GM23338 (cell line): ENCODE measurements at regions not wholly inside any gene's neighbourhood (a gene's known extent, or its start where the extent isn't known, plus 50 kb on each side); places are given as distances from the start of the nearest gene placed in this dataset.

Experiments used
- ATAC-seq: fragments of 200-7000 bp; cut with Tn5 transposase; 3 replicates; pipeline ENCODE4 v1.9.1; 2020
- DNase-seq: peaks from one replicate; pipeline ENCODE4 v3.0.0-alpha.2; 2015; ENCODE audit warnings: low spot score
- H2AFZ ChIP-seq: fragments of 200-600 bp; sonication (generic); 2 replicates; pipeline ENCODE4 v1.8.0; 2016; ENCODE audit warnings: antibody characterized with exemption, mild to moderate bottlenecking, moderate library complexity
- H3F3A ChIP-seq: fragments of 200-600 bp; sonication (generic); replicated peaks from 2 replicates; pipeline ENCODE4 v1.8.0; 2017; ENCODE audit warnings: antibody characterized with exemption, mixed run types, low read depth
- H3K27ac ChIP-seq: fragments of 200-600 bp; sonication (generic); 2 replicates; pipeline ENCODE4 v1.6.1; 2016; ENCODE audit warnings: low read depth
- H3K27me3 ChIP-seq: fragments of 200-600 bp; sonication (generic); 2 replicates; pipeline ENCODE4 v1.8.0; 2016; ENCODE audit warnings: mild to moderate bottlenecking, mixed run types, moderate library complexity; ENCODE audit not compliant: insufficient read depth
- H3K36me3 ChIP-seq: fragments of 200-600 bp; sonication (generic); 2 replicates; pipeline ENCODE4 v1.8.0; 2016; ENCODE audit warnings: mild to moderate bottlenecking; ENCODE audit not compliant: insufficient read depth
- H3K4me1 ChIP-seq: fragments of 200-600 bp; sonication (generic); 2 replicates; pipeline ENCODE4 v1.8.0; 2016; ENCODE audit warnings: mild to moderate bottlenecking, moderate library complexity; ENCODE audit not compliant: insufficient read depth
- H3K4me2 ChIP-seq: fragments of 200-600 bp; sonication (generic); 2 replicates; pipeline ENCODE4 v1.7.1; 2017; ENCODE audit warnings: mixed run types
- H3K4me3 ChIP-seq: fragments of 200-600 bp; sonication (generic); 2 replicates; pipeline ENCODE4 v1.6.1; 2016; ENCODE audit warnings: mixed run types
- H3K79me2 ChIP-seq: fragments of 200-600 bp; sonication (generic); replicated peaks from 2 replicates; pipeline ENCODE4 v1.8.0; 2017; ENCODE audit warnings: mild to moderate bottlenecking; ENCODE audit not compliant: insufficient read depth
- H3K9me2 ChIP-seq: fragments of 200-600 bp; sonication (generic); 2 replicates; pipeline ENCODE4 v1.8.0; 2017; ENCODE audit not compliant: insufficient read depth
- H4K20me1 ChIP-seq: fragments of 200-600 bp; sonication (generic); replicated peaks from 2 replicates; pipeline ENCODE4 v1.8.0; 2017; ENCODE audit warnings: mild to moderate bottlenecking; ENCODE audit not compliant: insufficient read depth
- H3K27ac Mint-ChIP-seq: 2 replicates; pipeline ENCODE4 v1.8.0; 2020; ENCODE audit warnings: inconsistent platforms, mild to moderate bottlenecking, moderate library complexity, mixed read lengths
- H3K27me3 Mint-ChIP-seq: 3 replicates; pipeline ENCODE4 v1.8.0; 2022; ENCODE audit warnings: low read depth, mild to moderate bottlenecking, moderate library complexity, mixed read lengths, inconsistent platforms; ENCODE audit not compliant: insufficient read depth, poor library complexity
- H3K36me3 Mint-ChIP-seq: 3 replicates; pipeline ENCODE4 v1.8.0; 2021; ENCODE audit warnings: low read depth, mild to moderate bottlenecking, inconsistent platforms, moderate library complexity, mixed read lengths
- H3K4me1 Mint-ChIP-seq: 3 replicates; pipeline ENCODE4 v1.8.0; 2020; ENCODE audit warnings: mild to moderate bottlenecking, inconsistent platforms, mixed read lengths
- H3K4me3 Mint-ChIP-seq: 3 replicates; pipeline ENCODE4 v1.8.0; 2021; ENCODE audit warnings: moderate library complexity, mild to moderate bottlenecking, inconsistent platforms, mixed read lengths
- H3K9me3 Mint-ChIP-seq: 3 replicates; pipeline ENCODE4 v1.8.0; 2020; ENCODE audit warnings: moderate library complexity, mild to moderate bottlenecking, inconsistent platforms, mixed read lengths
- CTCF ChIP-seq, 2 experiments: fragments of 200-600 bp in 1 of 2; sonication (generic) in 1 of 2; conservative IDR thresholded peaks; 2 replicates each; pipeline versions ENCODE4 v1.5.1 to v1.6.1; 2016 to 2017; ENCODE audit warnings: antibody characterized with exemption in 2 of 2, low read depth in 2 of 2, mild to moderate bottlenecking in 2 of 2, moderate library complexity in 1 of 2
- EZH2 ChIP-seq: fragments of 200-600 bp; sonication (generic); IDR thresholded peaks from one replicate; pipeline ENCODE4 v1.8.0; 2017; ENCODE audit warnings: antibody characterized with exemption, mild to moderate bottlenecking, low read depth; ENCODE audit not compliant: unreplicated experiment
- EZH2phosphoT487 ChIP-seq: fragments of 200-600 bp; sonication (generic); IDR thresholded peaks from one replicate; pipeline ENCODE4 v1.8.1; 2018; ENCODE audit warnings: antibody characterized with exemption; ENCODE audit not compliant: unreplicated experiment
- JUNB ChIP-seq: IDR thresholded peaks from one replicate; pipeline ENCODE4 v1.6.1; 2016; ENCODE audit warnings: antibody characterized with exemption; ENCODE audit not compliant: unreplicated experiment
- POLR2AphosphoS5 ChIP-seq: IDR thresholded peaks from 2 replicates; pipeline ENCODE4 v1.6.1; 2016; ENCODE audit warnings: antibody characterized with exemption, low read depth
- STAT1 ChIP-seq: IDR thresholded peaks from one replicate; pipeline ENCODE4 v1.6.1; 2016; ENCODE audit warnings: antibody characterized with exemption; ENCODE audit not compliant: unreplicated experiment
- ZNF114 ChIP-seq: fragments of 250-450 bp; sonication (Bioruptor Pico); IDR thresholded peaks from 2 replicates; pipeline ENCODE4 v1.5.0; 2020; ENCODE audit warnings: mild to moderate bottlenecking, moderate library complexity
- ZNF331 ChIP-seq: fragments of 250-450 bp; sonication (Bioruptor Pico); IDR thresholded peaks from 2 replicates; pipeline ENCODE4 v1.5.0; 2020; ENCODE audit warnings: low read depth, mild to moderate bottlenecking, moderate library complexity
- TF ChIP-seq, protein P1 (sequence below): fragments of 250-450 bp; sonication (Bioruptor Pico); IDR thresholded peaks from 2 replicates; pipeline ENCODE4 v1.5.0; 2020; ENCODE audit warnings: mild to moderate bottlenecking, moderate library complexity
- TF ChIP-seq, protein P2 (sequence below): IDR thresholded peaks from one replicate; pipeline ENCODE4 v1.6.1; 2018; ENCODE audit warnings: antibody characterized with exemption; ENCODE audit not compliant: unreplicated experiment

DNA sequence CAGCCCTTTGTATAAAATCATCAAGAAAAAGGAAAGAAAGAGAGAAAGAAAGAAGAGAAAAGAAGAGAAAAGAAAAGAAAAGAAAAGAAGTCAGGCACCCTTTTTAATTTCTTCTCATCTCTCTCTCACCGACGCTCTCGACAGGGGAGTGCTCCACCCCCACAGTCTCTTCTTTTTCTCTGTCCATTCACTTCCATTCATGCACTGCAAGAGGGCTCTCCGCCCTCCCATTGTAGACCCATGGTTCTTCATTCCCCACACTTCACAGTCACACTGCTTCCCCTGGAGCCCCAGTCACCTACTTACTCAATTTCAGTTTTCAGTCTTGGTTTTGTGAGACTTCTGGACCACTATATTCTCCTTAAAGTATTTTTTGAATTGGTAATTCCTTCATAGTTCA is 254.7 kb downstream of the SOX2 start:
- ATAC-seq (peak; percentile 89), DNase-seq (no peak)
- H3K4me1 Mint-ChIP-seq = peaks cover 10% of the 10 kb centered on the region
- no peak overlapping the region for H3K27ac ChIP-seq
- no peaks in the 10 kb centered on the region for H3K79me2 ChIP-seq
- no peaks in the 10 kb centered on the region for H3K36me3 ChIP-seq
- H3K36me3 Mint-ChIP-seq = no peaks in the 10 kb centered on the region
- H2AFZ ChIP-seq = peak overlapping the region; percentile 34; the same call in 1 of the 2 replicates
- H3K9me2 ChIP-seq = no peaks in the 10 kb centered on the region; the same call in 1 of the 2 replicates
- H3K4me2 ChIP-seq = no peak overlapping the region
- no peak overlapping the region for H3K4me3 ChIP-seq
- no peaks in the 10 kb centered on the region for H3K27me3 ChIP-seq
- peaks cover 2% of the 10 kb centered on the region for H3K27me3 Mint-ChIP-seq
- no peaks in the 10 kb centered on the region for H4K20me1 ChIP-seq
- H3K9me3 Mint-ChIP-seq = no peaks in the 10 kb centered on the region
- H3K4me1 ChIP-seq = peaks cover 6% of the 10 kb centered on the region
- H3F3A ChIP-seq = no peaks in the 10 kb centered on the region
- TF ChIP-seq ZNF114 (CRISPR knock-in tag) (no peak), STAT1 (no peak), ZNF331 (CRISPR knock-in tag) (no peak), JUNB (no peak), CTCF (conservative IDR thresholded peaks at IDR 0.05; ENCODE audit: low read depth in 2 of 2) (no peak), POLR2AphosphoS5 (no peak), EZH2 (no peak), EZH2phosphoT487 (no peak)
- TF ChIP-seq, protein P1, sequence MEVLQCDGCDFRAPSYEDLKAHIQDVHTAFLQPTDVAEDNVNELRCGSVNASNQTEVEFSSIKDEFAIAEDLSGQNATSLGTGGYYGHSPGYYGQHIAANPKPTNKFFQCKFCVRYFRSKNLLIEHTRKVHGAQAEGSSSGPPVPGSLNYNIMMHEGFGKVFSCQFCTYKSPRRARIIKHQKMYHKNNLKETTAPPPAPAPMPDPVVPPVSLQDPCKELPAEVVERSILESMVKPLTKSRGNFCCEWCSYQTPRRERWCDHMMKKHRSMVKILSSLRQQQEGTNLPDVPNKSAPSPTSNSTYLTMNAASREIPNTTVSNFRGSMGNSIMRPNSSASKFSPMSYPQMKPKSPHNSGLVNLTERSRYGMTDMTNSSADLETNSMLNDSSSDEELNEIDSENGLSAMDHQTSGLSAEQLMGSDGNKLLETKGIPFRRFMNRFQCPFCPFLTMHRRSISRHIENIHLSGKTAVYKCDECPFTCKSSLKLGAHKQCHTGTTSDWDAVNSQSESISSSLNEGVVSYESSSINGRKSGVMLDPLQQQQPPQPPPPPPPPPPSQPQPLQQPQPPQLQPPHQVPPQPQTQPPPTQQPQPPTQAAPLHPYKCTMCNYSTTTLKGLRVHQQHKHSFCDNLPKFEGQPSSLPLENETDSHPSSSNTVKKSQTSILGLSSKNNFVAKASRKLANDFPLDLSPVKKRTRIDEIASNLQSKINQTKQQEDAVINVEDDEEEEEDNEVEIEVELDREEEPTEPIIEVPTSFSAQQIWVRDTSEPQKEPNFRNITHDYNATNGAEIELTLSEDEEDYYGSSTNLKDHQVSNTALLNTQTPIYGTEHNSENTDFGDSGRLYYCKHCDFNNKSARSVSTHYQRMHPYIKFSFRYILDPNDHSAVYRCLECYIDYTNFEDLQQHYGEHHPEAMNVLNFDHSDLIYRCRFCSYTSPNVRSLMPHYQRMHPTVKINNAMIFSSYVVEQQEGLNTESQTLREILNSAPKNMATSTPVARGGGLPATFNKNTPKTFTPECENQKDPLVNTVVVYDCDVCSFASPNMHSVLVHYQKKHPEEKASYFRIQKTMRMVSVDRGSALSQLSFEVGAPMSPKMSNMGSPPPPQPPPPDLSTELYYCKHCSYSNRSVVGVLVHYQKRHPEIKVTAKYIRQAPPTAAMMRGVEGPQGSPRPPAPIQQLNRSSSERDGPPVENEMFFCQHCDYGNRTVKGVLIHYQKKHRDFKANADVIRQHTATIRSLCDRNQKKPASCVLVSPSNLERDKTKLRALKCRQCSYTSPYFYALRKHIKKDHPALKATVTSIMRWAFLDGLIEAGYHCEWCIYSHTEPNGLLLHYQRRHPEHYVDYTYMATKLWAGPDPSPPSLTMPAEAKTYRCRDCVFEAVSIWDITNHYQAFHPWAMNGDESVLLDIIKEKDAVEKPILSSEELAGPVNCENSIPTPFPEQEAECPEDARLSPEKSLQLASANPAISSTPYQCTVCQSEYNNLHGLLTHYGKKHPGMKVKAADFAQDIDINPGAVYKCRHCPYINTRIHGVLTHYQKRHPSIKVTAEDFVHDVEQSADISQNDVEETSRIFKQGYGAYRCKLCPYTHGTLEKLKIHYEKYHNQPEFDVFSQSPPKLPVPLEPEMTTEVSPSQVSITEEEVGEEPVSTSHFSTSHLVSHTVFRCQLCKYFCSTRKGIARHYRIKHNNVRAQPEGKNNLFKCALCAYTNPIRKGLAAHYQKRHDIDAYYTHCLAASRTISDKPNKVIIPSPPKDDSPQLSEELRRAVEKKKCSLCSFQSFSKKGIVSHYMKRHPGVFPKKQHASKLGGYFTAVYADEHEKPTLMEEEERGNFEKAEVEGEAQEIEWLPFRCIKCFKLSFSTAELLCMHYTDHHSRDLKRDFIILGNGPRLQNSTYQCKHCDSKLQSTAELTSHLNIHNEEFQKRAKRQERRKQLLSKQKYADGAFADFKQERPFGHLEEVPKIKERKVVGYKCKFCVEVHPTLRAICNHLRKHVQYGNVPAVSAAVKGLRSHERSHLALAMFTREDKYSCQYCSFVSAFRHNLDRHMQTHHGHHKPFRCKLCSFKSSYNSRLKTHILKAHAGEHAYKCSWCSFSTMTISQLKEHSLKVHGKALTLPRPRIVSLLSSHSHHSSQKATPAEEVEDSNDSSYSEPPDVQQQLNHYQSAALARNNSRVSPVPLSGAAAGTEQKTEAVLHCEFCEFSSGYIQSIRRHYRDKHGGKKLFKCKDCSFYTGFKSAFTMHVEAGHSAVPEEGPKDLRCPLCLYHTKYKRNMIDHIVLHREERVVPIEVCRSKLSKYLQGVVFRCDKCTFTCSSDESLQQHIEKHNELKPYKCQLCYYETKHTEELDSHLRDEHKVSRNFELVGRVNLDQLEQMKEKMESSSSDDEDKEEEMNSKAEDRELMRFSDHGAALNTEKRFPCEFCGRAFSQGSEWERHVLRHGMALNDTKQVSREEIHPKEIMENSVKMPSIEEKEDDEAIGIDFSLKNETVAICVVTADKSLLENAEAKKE = no peak
- TF ChIP-seq, protein P2, sequence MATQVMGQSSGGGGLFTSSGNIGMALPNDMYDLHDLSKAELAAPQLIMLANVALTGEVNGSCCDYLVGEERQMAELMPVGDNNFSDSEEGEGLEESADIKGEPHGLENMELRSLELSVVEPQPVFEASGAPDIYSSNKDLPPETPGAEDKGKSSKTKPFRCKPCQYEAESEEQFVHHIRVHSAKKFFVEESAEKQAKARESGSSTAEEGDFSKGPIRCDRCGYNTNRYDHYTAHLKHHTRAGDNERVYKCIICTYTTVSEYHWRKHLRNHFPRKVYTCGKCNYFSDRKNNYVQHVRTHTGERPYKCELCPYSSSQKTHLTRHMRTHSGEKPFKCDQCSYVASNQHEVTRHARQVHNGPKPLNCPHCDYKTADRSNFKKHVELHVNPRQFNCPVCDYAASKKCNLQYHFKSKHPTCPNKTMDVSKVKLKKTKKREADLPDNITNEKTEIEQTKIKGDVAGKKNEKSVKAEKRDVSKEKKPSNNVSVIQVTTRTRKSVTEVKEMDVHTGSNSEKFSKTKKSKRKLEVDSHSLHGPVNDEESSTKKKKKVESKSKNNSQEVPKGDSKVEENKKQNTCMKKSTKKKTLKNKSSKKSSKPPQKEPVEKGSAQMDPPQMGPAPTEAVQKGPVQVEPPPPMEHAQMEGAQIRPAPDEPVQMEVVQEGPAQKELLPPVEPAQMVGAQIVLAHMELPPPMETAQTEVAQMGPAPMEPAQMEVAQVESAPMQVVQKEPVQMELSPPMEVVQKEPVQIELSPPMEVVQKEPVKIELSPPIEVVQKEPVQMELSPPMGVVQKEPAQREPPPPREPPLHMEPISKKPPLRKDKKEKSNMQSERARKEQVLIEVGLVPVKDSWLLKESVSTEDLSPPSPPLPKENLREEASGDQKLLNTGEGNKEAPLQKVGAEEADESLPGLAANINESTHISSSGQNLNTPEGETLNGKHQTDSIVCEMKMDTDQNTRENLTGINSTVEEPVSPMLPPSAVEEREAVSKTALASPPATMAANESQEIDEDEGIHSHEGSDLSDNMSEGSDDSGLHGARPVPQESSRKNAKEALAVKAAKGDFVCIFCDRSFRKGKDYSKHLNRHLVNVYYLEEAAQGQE = no peak
- no peak overlapping the region for H3K27ac Mint-ChIP-seq
- H3K4me3 Mint-ChIP-seq = no peak overlapping the region
